HepG2 (cell line): ENCODE measurements at regions not wholly inside any gene's neighbourhood (a gene's known extent, or its start where the extent isn't known, plus 50 kb on each side); places are given as distances from the start of the nearest gene placed in this dataset.

ENCODE experiments used
- ATAC-seq: fragments of 200-7000 bp; cut with Tn5 transposase; 3 replicates; pipeline ENCODE4 v1.9.1; 2020; ENCODE audit warnings: mild to moderate bottlenecking, moderate library complexity
- BruUV-seq: library from RNA; stranded (reverse); fragments of 400-500 nt; replicated peaks from 2 replicates; lab custom pipeline; 2021; lab: Mats Ljungman, UMichigan
- CTCF ChIA-PET: fragments of 300-600 bp; formaldehyde crosslinking; extraction: SDS; loops from one replicate; lab custom pipeline; 2021; ENCODE audit warnings: low total read pairs, inconsistent platforms, low intra/inter-chr PET ratio; lab: Yijun Ruan, JAX
- POLR2A ChIA-PET: fragments of 350-600 bp; sonication (Branson Sonifier 250); formaldehyde crosslinking; loops from one replicate; lab custom pipeline; 2020; ENCODE audit warnings: antibody characterized with exemption, inconsistent platforms; lab: Yijun Ruan, JAX
- DNase-seq: peaks from one replicate; pipeline ENCODE4 v3.0.0-alpha.2; 2015; ENCODE audit warnings: low spot score
- FAIRE-seq: peaks from 3 replicates; lab custom pipeline; 2011; peaks lifted over from hg19 to GRCh38; lab: Jason Lieb, UNC
- H2AFZ ChIP-seq: one replicate; pipeline ENCODE4 v1.6.1; 2011; ENCODE audit warnings: low read length, inconsistent platforms
- H3K27ac ChIP-seq: fragments of 300-600 bp; 3 replicates; pipeline ENCODE4 v1.8.0; 2011; ENCODE audit warnings: mixed run types, mild to moderate bottlenecking, mixed read lengths, low read length, inconsistent platforms; ENCODE audit not compliant: insufficient read depth; ENCODE audit errors: extremely low read length
- H3K27me3 ChIP-seq, 2 experiments: fragments of 200-600 bp in 1 of 2; 2 replicates in 1 of 2; 3 replicates in 1 of 2; pipeline versions ENCODE4 v1.6.0 to v1.8.0; 2011; ENCODE audit warnings: low read length in 2 of 2, mild to moderate bottlenecking in 2 of 2, moderate library complexity in 2 of 2, inconsistent platforms in 1 of 2; ENCODE audit not compliant: insufficient read depth in 2 of 2, control insufficient read depth in 1 of 2
- H3K36me3 ChIP-seq, 2 experiments: fragments of 200-600 bp in 1 of 2; replicated peaks in 1 of 2; 2 replicates in 1 of 2; 3 replicates in 1 of 2; pipeline versions ENCODE4 v1.5.1 to v1.8.0; 2011; ENCODE audit warnings: low read length in 2 of 2, inconsistent platforms in 1 of 2; ENCODE audit not compliant: insufficient read depth in 2 of 2, control insufficient read depth in 1 of 2
- H3K4me1 ChIP-seq: 2 replicates; pipeline ENCODE4 v1.5.1; 2012; ENCODE audit warnings: low read length, inconsistent platforms; ENCODE audit not compliant: insufficient read depth
- H3K4me2 ChIP-seq: 2 replicates; pipeline ENCODE4 v1.6.0; 2011; ENCODE audit warnings: low read depth, low read length, inconsistent platforms
- H3K4me3 ChIP-seq, 3 experiments: fragments of 200-600 bp in 1 of 3; sonication (generic), shearing (Covaris generic) in 1 of 3; replicated peaks in 1 of 3; 2 replicates each; pipeline ENCODE4 v1.5.1; 2011 to 2016; ENCODE audit warnings: low read length in 3 of 3, inconsistent platforms in 2 of 3, low read depth in 2 of 3, mild to moderate bottlenecking in 2 of 3, control low read depth in 1 of 3, mixed read lengths in 1 of 3; ENCODE audit not compliant: insufficient read depth in 1 of 3
- H3K79me2 ChIP-seq: one replicate; pipeline ENCODE4 v1.6.1; 2011; ENCODE audit warnings: low read length, inconsistent platforms; ENCODE audit not compliant: insufficient read depth
- H3K9ac ChIP-seq: 2 replicates; pipeline ENCODE4 v1.6.0; 2011; ENCODE audit warnings: mild to moderate bottlenecking, low read depth, low read length, inconsistent platforms; ENCODE audit not compliant: insufficient read depth
- H3K9me3 ChIP-seq: 2 replicates; pipeline ENCODE4 v1.5.1; 2012; ENCODE audit warnings: mild to moderate bottlenecking, low read length
- H4K20me1 ChIP-seq: 2 replicates; pipeline ENCODE4 v1.6.0; 2011; ENCODE audit warnings: inconsistent platforms, mild to moderate bottlenecking, low read length, moderate library complexity; ENCODE audit not compliant: insufficient read depth
- ISX ChIP-seq: sonication (generic); formaldehyde crosslinking; conservative IDR thresholded peaks from 2 replicates; pipeline ENCODE4 v1.5.0; 2020; ENCODE audit warnings: missing genetic modification reagents
- MAFK ChIP-seq, 2 experiments: IDR thresholded peaks in 1 of 2; conservative IDR thresholded peaks in 1 of 2; 2 replicates each; pipeline ENCODE4 v1.6.1; 2011; ENCODE audit warnings: improper control_type of control experiment in 2 of 2, low read length in 2 of 2
- NFKBIZ ChIP-seq: IDR thresholded peaks from 2 replicates; pipeline ENCODE4 v1.6.1; 2018; ENCODE audit warnings: missing genetic modification reagents, missing compliant biosample characterization
- SP5 ChIP-seq: IDR thresholded peaks from 2 replicates; pipeline ENCODE4 v1.6.1; 2016; ENCODE audit warnings: low read depth, borderline replicate concordance
- TCF12 ChIP-seq, 2 experiments: fragments of 450-650 bp in 1 of 2; sonication (generic) in 1 of 2; formaldehyde crosslinking in 1 of 2; IDR thresholded peaks; 2 replicates each; pipeline versions ENCODE4 v1.6.1 to v1.8.0; 2017 to 2022; ENCODE audit warnings: antibody characterized with exemption in 1 of 2, mild to moderate bottlenecking in 1 of 2, missing genetic modification reagents in 1 of 2, moderate library complexity in 1 of 2
- TEAD2 ChIP-seq: sonication (generic); formaldehyde crosslinking; IDR thresholded peaks from 2 replicates; pipeline ENCODE4 v1.9.0; 2021; ENCODE audit warnings: missing genetic modification reagents
- ZNF124 ChIP-seq: sonication (generic); formaldehyde crosslinking; IDR thresholded peaks from 2 replicates; pipeline ENCODE4 v1.4.0; 2020; ENCODE audit warnings: missing genetic modification reagents
- in situ Hi-C: cut with HindIII; loops from 2 replicates; pipeline ENCODE4 v1.10.0; 2017; ENCODE audit warnings: low pct_unique_long_range_greater_than_20kb; ENCODE audit not compliant: extremely low pct_ligation_motif_present
- intact Hi-C: fragments of 100-400 bp; cut with micrococcal nuclease; formaldehyde crosslinking; loops from one replicate; pipeline ENCODE4 v1.10.0; 2022; ENCODE audit not compliant: unreplicated experiment
- TF ChIP-seq, protein P1 (sequence below): sonication (generic); formaldehyde crosslinking; IDR thresholded peaks from 2 replicates; pipeline ENCODE4 v1.5.1; 2020; ENCODE audit warnings: mild to moderate bottlenecking, missing genetic modification reagents, moderate library complexity

DNA sequence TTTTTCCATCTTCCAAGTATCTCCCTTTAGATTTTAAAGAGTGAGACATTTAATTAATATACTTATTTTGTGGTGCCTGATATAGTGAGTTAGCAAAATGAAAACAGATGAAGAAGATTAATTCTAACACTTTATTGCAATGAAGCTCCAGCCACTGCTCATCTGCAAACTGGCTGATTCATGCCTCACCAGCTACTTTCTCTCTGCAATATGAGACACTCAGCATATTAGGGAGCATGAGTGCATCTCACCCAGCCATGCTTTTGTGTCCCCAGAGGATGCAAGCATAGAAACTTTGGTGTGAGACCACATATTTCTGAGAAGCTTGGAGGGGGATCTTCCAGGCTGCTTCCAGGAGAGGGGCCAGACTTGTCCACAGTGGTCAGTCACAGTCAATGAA is 148.6 kb downstream of the BMP4 start:
- no peak for ATAC-seq
- intact Hi-C loops: loop anchor here (5.0 kb wide), 1 partner anchor 566 kb away; no protein-coding TSS in a partner anchor
- no peak for DNase-seq

More for the DNA sequence above, 148.6 kb downstream of the BMP4 start:
- no TSS peak for BruUV-seq
- no peak overlapping the region for H3K4me2 ChIP-seq
- H3K79me2 ChIP-seq: no peaks in the 10 kb centered on the region
- H3K9me3 ChIP-seq: no peaks in the 10 kb centered on the region
- CTCF ChIA-PET: no interaction called here
- no peaks in the 10 kb centered on the region for H4K20me1 ChIP-seq
- no peaks in the 10 kb centered on the region for H3K36me3 ChIP-seq
- no peaks in the 10 kb centered on the region for H3K4me1 ChIP-seq
- POLR2A ChIA-PET: no interaction called here
- H3K4me3 ChIP-seq: no peak overlapping the region
- FAIRE-seq: no peak
- H2AFZ ChIP-seq: no peak overlapping the region
- in situ Hi-C loops: no loop called here
- TF ChIP-seq, protein P1, sequence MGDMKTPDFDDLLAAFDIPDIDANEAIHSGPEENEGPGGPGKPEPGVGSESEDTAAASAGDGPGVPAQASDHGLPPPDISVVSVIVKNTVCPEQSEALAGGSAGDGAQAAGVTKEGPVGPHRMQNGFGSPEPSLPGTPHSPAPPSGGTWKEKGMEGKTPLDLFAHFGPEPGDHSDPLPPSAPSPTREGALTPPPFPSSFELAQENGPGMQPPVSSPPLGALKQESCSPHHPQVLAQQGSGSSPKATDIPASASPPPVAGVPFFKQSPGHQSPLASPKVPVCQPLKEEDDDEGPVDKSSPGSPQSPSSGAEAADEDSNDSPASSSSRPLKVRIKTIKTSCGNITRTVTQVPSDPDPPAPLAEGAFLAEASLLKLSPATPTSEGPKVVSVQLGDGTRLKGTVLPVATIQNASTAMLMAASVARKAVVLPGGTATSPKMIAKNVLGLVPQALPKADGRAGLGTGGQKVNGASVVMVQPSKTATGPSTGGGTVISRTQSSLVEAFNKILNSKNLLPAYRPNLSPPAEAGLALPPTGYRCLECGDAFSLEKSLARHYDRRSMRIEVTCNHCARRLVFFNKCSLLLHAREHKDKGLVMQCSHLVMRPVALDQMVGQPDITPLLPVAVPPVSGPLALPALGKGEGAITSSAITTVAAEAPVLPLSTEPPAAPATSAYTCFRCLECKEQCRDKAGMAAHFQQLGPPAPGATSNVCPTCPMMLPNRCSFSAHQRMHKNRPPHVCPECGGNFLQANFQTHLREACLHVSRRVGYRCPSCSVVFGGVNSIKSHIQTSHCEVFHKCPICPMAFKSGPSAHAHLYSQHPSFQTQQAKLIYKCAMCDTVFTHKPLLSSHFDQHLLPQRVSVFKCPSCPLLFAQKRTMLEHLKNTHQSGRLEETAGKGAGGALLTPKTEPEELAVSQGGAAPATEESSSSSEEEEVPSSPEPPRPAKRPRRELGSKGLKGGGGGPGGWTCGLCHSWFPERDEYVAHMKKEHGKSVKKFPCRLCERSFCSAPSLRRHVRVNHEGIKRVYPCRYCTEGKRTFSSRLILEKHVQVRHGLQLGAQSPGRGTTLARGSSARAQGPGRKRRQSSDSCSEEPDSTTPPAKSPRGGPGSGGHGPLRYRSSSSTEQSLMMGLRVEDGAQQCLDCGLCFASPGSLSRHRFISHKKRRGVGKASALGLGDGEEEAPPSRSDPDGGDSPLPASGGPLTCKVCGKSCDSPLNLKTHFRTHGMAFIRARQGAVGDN: no peak
- TF ChIP-seq TCF12 (IDR thresholded peaks at IDR 0.05): no peak
- no peak for TF ChIP-seq TCF12 (CRISPR knock-in tag; IDR thresholded peaks at IDR 0.05)
- TF ChIP-seq ZNF124 (CRISPR knock-in tag): no peak
- no peak for TF ChIP-seq NFKBIZ
- TF ChIP-seq ISX: no peak
- TF ChIP-seq SP5 (CRISPR knock-in tag): no peak
- TF ChIP-seq TEAD2 (CRISPR knock-in tag): no peak
- 0 out of 4 replicates have a peak, but pooled peaks of 1 of the 2 experiments have one; percentile 14 for TF ChIP-seq MAFK (conservative IDR thresholded peaks at IDR 0.05 in 1 of 2, IDR thresholded peaks at IDR 0.05 in 1 of 2; ENCODE audit: low read length in 2 of 2)
- no peak overlapping the region for H3K9ac ChIP-seq
- H3K27me3 ChIP-seq: no peaks in the 10 kb centered on the region
- no peak overlapping the region for H3K27ac ChIP-seq
